GM13976 (cell line): ENCODE measurements at regions not wholly inside any gene's neighbourhood (a gene's known extent, or its start where the extent isn't known, plus 50 kb on each side); places are given as distances from the start of the nearest gene placed in this dataset.

Experiments used
- DNase-seq: peaks from one replicate; pipeline ENCODE4 v3.0.0; 2012; ENCODE audit warnings: low spot score
- in situ Hi-C: fragments of 300-500 bp; cut with MboI; formaldehyde crosslinking; loops from one replicate; pipeline ENCODE4 v1.12.0; 2022; ENCODE audit warnings: low sequenced_read_pairs, mixed read lengths, inconsistent platforms; ENCODE audit not compliant: unreplicated experiment
- TF ChIP-seq, protein P1 (sequence below): IDR thresholded peaks from 2 replicates; pipeline ENCODE4 v1.5.1; 2012; ENCODE audit warnings: borderline replicate concordance, mild to moderate bottlenecking; ENCODE audit not compliant: insufficient read depth; ENCODE audit errors: extremely low read depth, missing control alignments, control extremely low read depth

DNA sequence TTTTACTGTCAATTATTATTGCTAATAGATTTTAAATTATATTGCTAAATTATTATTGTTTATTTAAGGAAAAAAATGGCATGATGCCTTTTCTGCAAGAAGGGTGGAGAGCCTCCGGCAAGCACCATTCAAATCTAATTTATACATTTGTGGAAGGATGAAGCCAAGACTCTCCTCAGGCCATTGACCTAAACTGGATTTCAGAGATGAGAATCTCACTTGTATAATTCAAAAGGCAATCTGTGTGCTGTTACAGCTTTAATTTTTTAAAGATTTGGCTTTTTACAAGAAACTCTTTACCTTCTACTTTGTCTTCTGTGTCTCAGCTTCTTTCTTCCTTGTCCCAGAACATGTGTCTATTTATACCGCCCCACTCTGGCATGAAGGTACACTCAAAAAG, 722.5 kb downstream of the ETS1 start:
- in situ Hi-C loops = no loop called here
- no peak for DNase-seq

DNA sequence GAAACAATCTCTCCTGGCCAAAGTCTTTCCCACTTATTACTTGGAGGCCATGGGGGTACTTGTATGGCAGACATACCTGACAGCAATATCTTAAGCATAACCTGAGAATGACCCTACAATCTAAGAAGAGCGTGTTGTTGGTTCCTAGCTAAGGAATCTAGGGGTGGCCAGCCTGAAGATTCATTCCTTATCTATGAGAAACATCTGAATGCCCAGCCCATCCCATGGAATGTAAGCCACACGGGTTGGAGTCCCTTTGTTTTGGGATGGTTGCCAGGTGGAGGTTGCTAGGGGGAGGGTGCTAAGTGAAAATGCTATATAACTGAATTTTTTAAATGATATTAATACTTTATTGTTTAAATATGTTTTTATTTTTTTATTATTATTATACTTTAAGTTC, 725.0 kb downstream of the ETS1 start:
- TF ChIP-seq, protein P1, sequence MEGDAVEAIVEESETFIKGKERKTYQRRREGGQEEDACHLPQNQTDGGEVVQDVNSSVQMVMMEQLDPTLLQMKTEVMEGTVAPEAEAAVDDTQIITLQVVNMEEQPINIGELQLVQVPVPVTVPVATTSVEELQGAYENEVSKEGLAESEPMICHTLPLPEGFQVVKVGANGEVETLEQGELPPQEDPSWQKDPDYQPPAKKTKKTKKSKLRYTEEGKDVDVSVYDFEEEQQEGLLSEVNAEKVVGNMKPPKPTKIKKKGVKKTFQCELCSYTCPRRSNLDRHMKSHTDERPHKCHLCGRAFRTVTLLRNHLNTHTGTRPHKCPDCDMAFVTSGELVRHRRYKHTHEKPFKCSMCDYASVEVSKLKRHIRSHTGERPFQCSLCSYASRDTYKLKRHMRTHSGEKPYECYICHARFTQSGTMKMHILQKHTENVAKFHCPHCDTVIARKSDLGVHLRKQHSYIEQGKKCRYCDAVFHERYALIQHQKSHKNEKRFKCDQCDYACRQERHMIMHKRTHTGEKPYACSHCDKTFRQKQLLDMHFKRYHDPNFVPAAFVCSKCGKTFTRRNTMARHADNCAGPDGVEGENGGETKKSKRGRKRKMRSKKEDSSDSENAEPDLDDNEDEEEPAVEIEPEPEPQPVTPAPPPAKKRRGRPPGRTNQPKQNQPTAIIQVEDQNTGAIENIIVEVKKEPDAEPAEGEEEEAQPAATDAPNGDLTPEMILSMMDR = no peak
- DNase-seq = no peak
- in situ Hi-C loops = no loop called here

More for the DNA sequence above, 722.5 kb downstream of the ETS1 start:
- TF ChIP-seq, protein P1 = no peak

DNA sequence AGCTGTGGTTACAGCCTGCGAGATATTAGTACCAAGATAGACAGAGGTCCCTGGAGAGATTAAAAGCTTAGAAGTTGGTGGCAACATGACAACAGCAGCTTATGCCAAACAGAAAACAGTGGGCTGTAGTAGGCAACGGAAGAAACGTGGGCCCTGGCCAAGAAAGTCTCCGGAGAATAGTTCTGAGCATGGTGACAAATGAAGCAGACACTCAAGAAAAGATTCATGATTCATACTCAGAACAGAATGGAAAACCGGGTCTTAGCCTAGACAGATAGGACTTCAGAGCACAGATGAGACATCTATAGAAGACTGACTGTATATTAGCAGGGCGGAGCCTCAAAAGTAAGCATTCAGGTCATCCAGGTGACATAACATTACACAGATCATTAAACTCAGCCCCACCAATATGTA, 727.4 kb downstream of the ETS1 start:
- in situ Hi-C loops = no loop called here
- no peak for DNase-seq
- TF ChIP-seq, protein P1 = no peak

DNA sequence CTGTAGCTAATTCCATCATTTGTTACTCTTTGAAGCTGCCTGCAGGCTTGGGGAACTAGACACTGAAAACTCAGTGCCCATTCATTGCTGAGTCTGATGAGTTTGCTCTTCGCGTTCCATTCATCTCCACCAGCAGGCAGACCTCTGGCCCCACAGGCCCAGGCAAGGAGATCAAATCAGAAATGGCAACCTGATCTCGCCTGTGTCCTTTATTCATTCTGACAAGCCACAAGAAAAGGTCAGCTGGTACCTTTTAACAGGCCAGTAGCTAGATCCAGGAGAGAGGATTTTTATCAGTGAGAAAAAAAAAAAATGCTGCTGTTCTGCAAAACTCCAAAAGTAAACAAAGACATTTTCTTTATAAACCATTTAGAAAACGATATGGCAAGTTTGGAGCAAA, 742.5 kb downstream of the ETS1 start:
- TF ChIP-seq, protein P1 = no peak
- in situ Hi-C loops = no loop called here
- no peak for DNase-seq

DNA sequence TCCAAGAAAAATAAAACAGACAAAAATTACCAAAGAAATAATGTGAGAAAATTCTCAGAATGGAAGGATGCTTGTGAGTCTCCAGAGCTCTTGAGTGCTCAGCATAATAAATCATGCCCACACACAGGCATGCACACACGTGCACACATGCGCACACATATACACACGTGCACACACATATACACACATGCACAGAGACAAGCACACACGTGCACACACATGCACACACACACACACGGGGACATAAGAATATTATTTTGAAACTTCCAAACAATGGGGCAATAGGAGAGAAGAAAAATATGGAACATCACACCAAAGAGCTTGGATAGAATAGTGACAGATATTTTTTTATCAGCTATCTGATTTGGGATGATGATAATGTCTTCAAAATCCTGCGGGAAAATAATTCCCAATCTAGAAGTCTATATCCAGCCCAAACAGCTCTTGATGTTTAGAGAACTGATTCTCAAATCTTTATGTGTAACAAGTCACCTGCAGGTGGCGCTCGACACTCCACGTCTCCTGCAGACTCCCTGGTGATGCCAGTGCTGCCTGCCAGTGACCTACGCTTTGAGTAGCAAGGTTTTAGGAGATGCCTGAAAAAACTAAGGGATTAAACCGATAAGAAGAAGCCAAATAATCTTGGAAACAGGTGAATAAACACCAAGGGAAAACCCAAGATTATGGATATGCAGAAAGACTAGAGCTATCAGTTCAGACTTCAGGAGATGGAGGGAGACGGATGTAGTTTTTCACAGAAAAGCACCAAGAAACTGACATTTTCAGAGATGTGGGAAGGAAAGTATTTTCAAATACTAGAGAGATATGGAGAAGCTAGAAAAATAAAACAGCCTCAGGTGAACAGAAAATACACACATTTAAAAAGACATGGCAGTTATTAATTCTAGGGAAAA, 743.6 kb downstream of the ETS1 start:
- TF ChIP-seq, protein P1 = peak; percentile 47
- in situ Hi-C loops = no loop called here
- peak; percentile 50 for DNase-seq

DNA sequence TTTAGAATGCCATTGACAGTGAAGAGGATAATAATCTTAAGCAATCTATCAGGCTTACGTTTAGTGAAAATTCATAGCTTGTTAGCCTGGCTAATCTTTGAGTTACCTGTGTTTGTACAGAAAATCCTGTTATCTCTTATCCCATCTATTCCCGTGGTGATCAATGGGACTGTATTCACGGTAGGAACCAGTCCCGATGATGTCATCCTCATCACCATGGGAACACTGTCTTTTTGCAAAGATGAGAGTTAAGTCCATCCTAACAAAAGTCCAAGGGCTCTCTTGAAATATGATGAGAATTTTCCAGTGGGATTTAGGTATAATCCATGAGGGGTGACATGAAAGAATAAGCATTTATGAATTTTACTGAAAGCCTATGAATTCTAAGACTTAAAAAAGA, 762.2 kb downstream of the ETS1 start:
- TF ChIP-seq, protein P1 = no peak
- in situ Hi-C loops = no loop called here
- no peak for DNase-seq
